MM.1S (cell line): ENCODE measurements at regions not wholly inside any gene's neighbourhood (a gene's known extent, or its start where the extent isn't known, plus 50 kb on each side); places are given as distances from the start of the nearest gene placed in this dataset.
A peak's percentile ranks its signal among the peaks of the same experiment; 100 is the strongest.

ENCODE experiments used
- DNase-seq: peaks from one replicate; pipeline ENCODE4 v3.0.0-alpha.2; 2015
- H2AFZ ChIP-seq: fragments of 300-600 bp; sonication (generic); 2 replicates; pipeline ENCODE4 v1.6.0; 2016; ENCODE audit warnings: antibody characterized with exemption, low read length
- H3F3A ChIP-seq: fragments of 300-600 bp; sonication (generic); 2 replicates; pipeline ENCODE4 v1.6.1; 2016; ENCODE audit warnings: mild to moderate bottlenecking, antibody characterized with exemption, low read length, moderate library complexity, mixed read lengths; ENCODE audit not compliant: insufficient read depth
- H3K27ac ChIP-seq: fragments of 300-600 bp; sonication (generic); 2 replicates; pipeline ENCODE4 v1.5.1; 2016; ENCODE audit warnings: mild to moderate bottlenecking, low read length
- H3K27me3 ChIP-seq: fragments of 300-600 bp; sonication (generic); replicated peaks from 2 replicates; pipeline ENCODE4 v1.6.0; 2016; ENCODE audit warnings: low read length; ENCODE audit not compliant: insufficient read depth
- H3K36me3 ChIP-seq: fragments of 300-600 bp; sonication (generic); replicated peaks from 2 replicates; pipeline ENCODE4 v1.6.1; 2016; ENCODE audit warnings: mild to moderate bottlenecking, low read length, mixed read lengths; ENCODE audit not compliant: insufficient read depth
- H3K4me1 ChIP-seq: fragments of 300-600 bp; sonication (generic); 2 replicates; pipeline ENCODE4 v1.6.1; 2016; ENCODE audit warnings: low read length, mixed read lengths
- H3K4me2 ChIP-seq: fragments of 300-600 bp; sonication (generic); 2 replicates; pipeline ENCODE4 v1.6.0; 2016; ENCODE audit warnings: low read depth, low read length
- H3K4me3 ChIP-seq: fragments of 300-600 bp; sonication (generic); 2 replicates; pipeline ENCODE4 v1.5.1; 2016; ENCODE audit warnings: low read length, mixed read lengths
- H3K79me2 ChIP-seq: fragments of 300-600 bp; sonication (generic); 2 replicates; pipeline ENCODE4 v1.6.1; 2016; ENCODE audit warnings: mixed run types, low read length, mixed read lengths
- H3K9ac ChIP-seq: fragments of 300-600 bp; sonication (generic); 2 replicates; pipeline ENCODE4 v1.6.1; 2016; ENCODE audit warnings: low read length, mixed read lengths
- H3K9me2 ChIP-seq: fragments of 300-600 bp; sonication (generic); replicated peaks from 2 replicates; pipeline ENCODE4 v1.6.1; 2016; ENCODE audit warnings: mild to moderate bottlenecking, low read length, mixed read lengths; ENCODE audit not compliant: insufficient read depth
- H3K9me3 ChIP-seq: fragments of 300-600 bp; sonication (generic); replicated peaks from 2 replicates; pipeline ENCODE4 v1.6.1; 2016; ENCODE audit warnings: mild to moderate bottlenecking, low read length, mixed read lengths; ENCODE audit not compliant: insufficient read depth
- H4K20me1 ChIP-seq: fragments of 300-600 bp; sonication (generic); 2 replicates; pipeline ENCODE4 v1.6.1; 2016; ENCODE audit warnings: mild to moderate bottlenecking, low read length, moderate library complexity, mixed read lengths; ENCODE audit not compliant: insufficient read depth
- CTCF ChIP-seq: fragments of 300-600 bp; sonication (generic); IDR thresholded peaks from 2 replicates; pipeline ENCODE4 v1.5.1; 2016; ENCODE audit warnings: antibody characterized with exemption, low read length, mixed read lengths
- EZH2 ChIP-seq: fragments of 300-600 bp; sonication (generic); optimal IDR thresholded peaks from 2 replicates; pipeline ENCODE3; 2017; ENCODE audit warnings: low read depth, mild to moderate bottlenecking, antibody characterized with exemption, low read length, mixed read lengths
- EZH2phosphoT487 ChIP-seq: fragments of 300-600 bp; sonication (generic); IDR thresholded peaks from 2 replicates; pipeline ENCODE4 v1.6.1; 2018; ENCODE audit warnings: antibody characterized with exemption, low read length

- H3K27ac ChIP-seq: no peak overlapping the region
- no peaks in the 10 kb centered on the region for H4K20me1 ChIP-seq
- no peaks in the 10 kb centered on the region for H3K9me2 ChIP-seq
- H3K27me3 ChIP-seq: no peaks in the 10 kb centered on the region
- H2AFZ ChIP-seq: no peak overlapping the region
- H3K9me3 ChIP-seq: no peaks in the 10 kb centered on the region
- peaks cover 23% of the 10 kb centered on the region for H3F3A ChIP-seq
- no peak overlapping the region for H3K4me3 ChIP-seq
- no peak overlapping the region for H3K4me2 ChIP-seq
- DNase-seq: no peak
- H3K4me1 ChIP-seq: peaks cover 37% of the 10 kb centered on the region
- TF ChIP-seq EZH2phosphoT487 (no peak), CTCF (no peak), EZH2 (no peak)
- H3K79me2 ChIP-seq: peaks cover 7% of the 10 kb centered on the region; the same call in 1 of the 2 replicates
- H3K36me3 ChIP-seq: no peaks in the 10 kb centered on the region
- H3K9ac ChIP-seq: no peak overlapping the region
Observed at GRCh38 chr3:23656199-23656598, 149.6 kb upstream of the UBE2E1 start.

- no peak for DNase-seq
- H2AFZ ChIP-seq: no peak overlapping the region
- H3K79me2 ChIP-seq: peaks cover 7% of the 10 kb centered on the region; the same call in 1 of the 2 replicates
- H3K27ac ChIP-seq: no peak overlapping the region
- H3K9me2 ChIP-seq: no peaks in the 10 kb centered on the region
- no peaks in the 10 kb centered on the region for H4K20me1 ChIP-seq
- no peaks in the 10 kb centered on the region for H3K9me3 ChIP-seq
- no peak for TF ChIP-seq EZH2phosphoT487
- no peak overlapping the region for H3K4me3 ChIP-seq
- H3F3A ChIP-seq: peaks cover 23% of the 10 kb centered on the region
- no peak overlapping the region for H3K4me2 ChIP-seq
- H3K27me3 ChIP-seq: no peaks in the 10 kb centered on the region
- H3K36me3 ChIP-seq: no peaks in the 10 kb centered on the region
- H3K4me1 ChIP-seq: peaks cover 41% of the 10 kb centered on the region
- H3K9ac ChIP-seq: no peak overlapping the region
Observed at GRCh38 chr3:23656821-23657220, 148.9 kb upstream of the UBE2E1 start.

- Histone ChIP-seq H3F3A (peaks cover 23% of the 10 kb centered on the region), H2AFZ (no peak overlapping the region), H3K4me3 (no peak overlapping the region), H3K9me2 (no peaks in the 10 kb centered on the region), H3K27ac (no peak overlapping the region), H3K4me2 (no peak overlapping the region), H3K36me3 (no peaks in the 10 kb centered on the region), H3K79me2 (peaks cover 7% of the 10 kb centered on the region; the same call in 1 of the 2 replicates), H4K20me1 (no peaks in the 10 kb centered on the region), H3K4me1 (peaks cover 47% of the 10 kb centered on the region), H3K9me3 (no peaks in the 10 kb centered on the region), H3K9ac (no peak overlapping the region), H3K27me3 (no peaks in the 10 kb centered on the region)
- DNase-seq: no peak
- no peak for TF ChIP-seq EZH2
- TF ChIP-seq EZH2phosphoT487: no peak
- TF ChIP-seq CTCF: no peak
Observed at GRCh38 chr3:23657647-23658046, 148.1 kb upstream of the UBE2E1 start.

GRCh38 chr3:23659274-23659673 lies 146.5 kb upstream of the UBE2E1 start:
- Histone ChIP-seq H3K9me3 (no peaks in the 10 kb centered on the region), H3K4me2 (peak overlapping the region; percentile 73), H3K4me1 (peaks cover 42% of the 10 kb centered on the region), H3K27me3 (no peaks in the 10 kb centered on the region), H3K9ac (peak overlapping the region; percentile 39), H3K36me3 (no peaks in the 10 kb centered on the region), H3K9me2 (no peaks in the 10 kb centered on the region), H4K20me1 (no peaks in the 10 kb centered on the region), H2AFZ (peak overlapping the region; percentile 71), H3F3A (peaks cover 10% of the 10 kb centered on the region), H3K79me2 (peaks cover 7% of the 10 kb centered on the region; the same call in 1 of the 2 replicates), H3K27ac (peak overlapping the region; percentile 38; the same call in 1 of the 2 replicates), H3K4me3 (peak overlapping the region; percentile 29; the same call in 1 of the 2 replicates)
- peak; percentile 61 for DNase-seq
- TF ChIP-seq EZH2phosphoT487: no peak
- no peak for TF ChIP-seq CTCF
- no peak for TF ChIP-seq EZH2
